SHP77 (cell line): ENCODE measurements at regions not wholly inside any gene's neighbourhood (a gene's known extent, or its start where the extent isn't known, plus 50 kb on each side); places are given as distances from the start of the nearest gene placed in this dataset.
"Not testable (repeated sequence)": the region's sequence is repeated elsewhere in the genome, so short reads cannot be mapped to it uniquely, and the experiment has no call there.

Experiments
- DNase-seq, 2 experiments: peaks; one replicate each; lab custom pipeline; 2025; lab: John Stamatoyannopoulos, UW

- no peak for DNase-seq
Observed at GRCh38 chr1:110260194-110260593, 50.1 kb downstream of the KCNC4 start.

- DNase-seq = no peak
Observed at GRCh38 chr1:110262296-110262695, 52.2 kb downstream of the KCNC4 start.

GRCh38 chr1:110262846-110263631 lies 52.9 kb downstream of the KCNC4 start:
- no peak for DNase-seq

GRCh38 chr1:110264430-110264829 lies 54.3 kb downstream of the KCNC4 start:
- DNase-seq = no peak

- no peak for DNase-seq
Observed at GRCh38 chr1:110265186-110265585, 55.1 kb downstream of the KCNC4 start.

- DNase-seq = peak in 1 of 2 experiments; percentile 12
Observed at GRCh38 chr1:110266834-110267233, 56.7 kb downstream of the KCNC4 start.

- DNase-seq = no peak
Observed at GRCh38 chr1:110267260-110267659, 57.1 kb downstream of the KCNC4 start.

GRCh38 chr1:110272045-110272444 lies 61.9 kb downstream of the KCNC4 start:
- DNase-seq = no peak

GRCh38 chr1:110273832-110274231 lies 63.7 kb downstream of the KCNC4 start:
- not testable (repeated sequence) for DNase-seq

GRCh38 chr1:110280126-110280525 lies 59.1 kb upstream of the RBM15 start:
- peak in 1 of 2 experiments; percentile 5 for DNase-seq

- DNase-seq = no peak
Observed at GRCh38 chr1:110280804-110281203, 58.4 kb upstream of the RBM15 start.

GRCh38 chr1:110281363-110282290 lies 57.5 kb upstream of the RBM15 start:
- DNase-seq = peak; percentile 44 to 67

- peak in 1 of 2 experiments; percentile 42 for DNase-seq
Observed at GRCh38 chr1:110282395-110282794, 56.8 kb upstream of the RBM15 start.

GRCh38 chr1:110283677-110284076 lies 55.5 kb upstream of the RBM15 start:
- DNase-seq = no peak

- DNase-seq = no peak
Observed at GRCh38 chr1:110285316-110285715, 53.9 kb upstream of the RBM15 start.

GRCh38 chr1:110286564-110286963 lies 52.6 kb upstream of the RBM15 start:
- no peak for DNase-seq

- DNase-seq = no peak
Observed at GRCh38 chr1:110288111-110288510, 51.1 kb upstream of the RBM15 start.
